Fibroblast of the aortic adventitia (primary cell): ENCODE measurements at regions not wholly inside any gene's neighbourhood (a gene's known extent, or its start where the extent isn't known, plus 50 kb on each side); places are given as distances from the start of the nearest gene placed in this dataset.

Experiments
- DNase-seq: peaks from one replicate; pipeline ENCODE4 v3.0.0-alpha.2; 2010; ENCODE audit warnings: low read depth
- H3K4me3 ChIP-seq: 2 replicates; pipeline ENCODE4 v1.5.1; 2011; ENCODE audit warnings: low read depth, mild to moderate bottlenecking, control low read depth, low read length, moderate library complexity
- CTCF ChIP-seq: IDR thresholded peaks from 2 replicates; pipeline ENCODE4 v1.5.1; 2011; ENCODE audit warnings: mild to moderate bottlenecking, low read length, control low read depth, inconsistent platforms; ENCODE audit not compliant: insufficient read depth

DNA sequence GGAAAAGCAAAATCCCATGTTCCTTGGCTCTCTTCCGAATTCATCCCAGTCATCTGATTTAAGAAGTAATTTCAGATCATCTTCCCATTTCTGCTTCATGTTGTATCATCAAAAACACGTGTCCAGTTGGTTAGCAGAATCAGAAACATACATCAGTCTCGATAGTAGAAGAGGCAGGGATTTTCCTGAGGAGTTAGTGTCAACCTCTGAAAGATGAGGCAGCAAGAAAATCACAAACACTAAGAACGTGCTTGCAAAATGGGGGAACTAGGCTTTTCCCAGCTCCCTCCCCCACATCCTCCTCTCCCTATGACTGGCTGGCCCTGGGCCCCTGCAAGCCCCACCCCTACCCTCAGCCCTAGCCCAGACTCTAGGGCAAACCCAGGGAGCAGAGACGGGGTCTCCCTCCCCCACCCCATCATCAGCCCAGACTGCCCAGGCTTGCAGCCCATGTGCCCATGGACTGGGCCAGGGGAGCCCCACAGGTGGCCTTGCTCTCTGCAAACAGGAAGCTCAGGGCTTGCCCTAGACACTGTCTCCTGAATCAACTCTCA lies 161.0 kb upstream of the ID2 start:
- H3K4me3 ChIP-seq, result no peak overlapping the region
- DNase-seq, result no peak
- TF ChIP-seq CTCF, result no peak

DNA sequence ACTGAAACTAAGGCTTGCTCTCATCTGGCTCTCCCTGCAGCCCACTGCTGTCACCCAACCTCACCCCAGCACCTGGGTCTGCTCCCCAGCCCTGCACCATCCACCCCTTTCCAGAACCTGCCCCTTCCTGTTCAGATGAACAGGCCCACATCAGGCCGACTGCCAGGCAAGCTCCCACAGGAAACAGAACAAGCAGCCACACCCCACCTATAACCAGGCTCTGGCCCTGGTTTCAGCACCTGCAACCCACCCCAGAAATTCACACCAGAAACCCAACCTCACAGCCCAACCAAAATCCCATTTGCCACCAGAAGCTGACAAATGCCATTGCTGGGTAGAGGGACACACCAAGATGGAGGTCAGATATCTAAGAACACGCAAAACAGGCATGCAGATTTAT lies 159.2 kb upstream of the ID2 start:
- H3K4me3 ChIP-seq, result no peak overlapping the region
- no peak for TF ChIP-seq CTCF
- DNase-seq, result no peak

DNA sequence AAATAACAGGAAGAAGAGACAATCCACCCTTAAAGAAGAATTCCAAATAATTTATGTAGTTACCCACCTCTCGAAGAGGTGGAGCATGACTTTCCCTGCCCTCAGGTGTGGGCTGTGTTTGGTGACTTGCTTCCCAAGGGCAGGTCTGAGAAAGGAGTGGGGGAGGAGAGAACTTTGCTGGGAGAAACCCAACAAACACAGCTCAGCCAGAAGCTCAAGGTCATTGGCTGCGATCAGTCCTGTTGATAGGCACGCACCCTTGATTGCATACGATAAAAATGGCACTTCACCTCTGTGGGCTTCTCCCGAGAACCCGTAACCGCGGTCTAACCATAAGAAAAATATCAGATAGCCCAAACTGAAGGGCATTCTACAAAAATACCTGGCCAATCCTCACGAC lies 157.5 kb upstream of the ID2 start:
- no peak overlapping the region for H3K4me3 ChIP-seq
- DNase-seq, result no peak
- TF ChIP-seq CTCF, result no peak

DNA sequence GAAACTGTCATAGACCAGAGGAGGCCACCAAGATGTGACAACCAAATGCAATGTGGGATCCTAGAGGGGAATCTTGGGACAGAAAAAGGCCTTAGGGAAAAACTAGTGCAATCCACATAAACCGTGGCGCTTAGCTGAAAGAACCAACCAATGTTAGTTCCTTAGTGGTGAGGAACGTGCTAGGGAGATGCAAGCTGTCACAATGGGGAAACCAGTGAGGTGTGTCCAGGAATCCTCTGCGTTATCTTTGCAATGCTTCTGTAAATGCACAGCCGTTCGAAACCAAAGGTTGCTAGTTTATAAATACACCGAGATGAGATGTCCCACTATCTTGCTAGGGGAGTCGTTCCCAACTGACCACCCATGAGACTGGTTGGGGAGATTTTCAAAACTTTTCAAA lies 157.0 kb upstream of the ID2 start:
- no peak for TF ChIP-seq CTCF
- H3K4me3 ChIP-seq, result no peak overlapping the region
- DNase-seq, result no peak

DNA sequence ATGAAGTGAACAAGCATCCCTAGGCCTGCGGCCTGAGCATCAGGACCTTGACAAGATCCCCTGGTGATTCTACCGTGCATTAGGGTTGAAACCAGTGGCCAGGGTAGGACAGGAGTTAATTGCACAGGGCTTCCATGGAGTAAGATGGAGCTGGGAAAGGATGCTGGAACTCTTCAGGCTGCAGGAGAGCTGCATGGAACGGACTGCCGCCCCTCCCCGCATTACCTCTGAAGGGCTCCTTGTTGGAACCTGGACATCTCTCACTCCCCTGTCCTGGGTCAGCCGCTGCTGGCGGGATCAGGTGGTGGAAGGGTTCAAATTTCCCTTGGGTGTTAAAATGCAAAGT lies 156.6 kb upstream of the ID2 start:
- no peak for DNase-seq
- no peak for TF ChIP-seq CTCF
- no peak overlapping the region for H3K4me3 ChIP-seq

GRCh38 chr2:8525582-8526402 lies 156.1 kb upstream of the ID2 start:
- no peak overlapping the region for H3K4me3 ChIP-seq
- DNase-seq, result peak; percentile 6
- no peak for TF ChIP-seq CTCF

GRCh38 chr2:8526403-8526696 lies 155.5 kb upstream of the ID2 start:
- DNase-seq, result no peak
- H3K4me3 ChIP-seq, result no peak overlapping the region
- no peak for TF ChIP-seq CTCF
